Fibroblast of mammary gland (primary cell): ENCODE measurements at regions not wholly inside any gene's neighbourhood (a gene's known extent, or its start where the extent isn't known, plus 50 kb on each side); places are given as distances from the start of the nearest gene placed in this dataset.
"Not testable (repeated sequence)": the region's sequence is repeated elsewhere in the genome, so short reads cannot be mapped to it uniquely, and the experiment has no call there.

ENCODE experiments used
- DNase-seq: peaks from one replicate; pipeline ENCODE4 v3.0.0-alpha.2; 2010; ENCODE audit warnings: low read depth
- H3K4me3 ChIP-seq: 2 replicates; pipeline ENCODE4 v1.5.1; 2011; ENCODE audit warnings: low read depth, mild to moderate bottlenecking, low read length, moderate library complexity; ENCODE audit not compliant: control insufficient read depth
- TF ChIP-seq, protein P1 (sequence below): conservative IDR thresholded peaks from 2 replicates; pipeline ENCODE4 v1.5.1; 2011; ENCODE audit warnings: low read depth, low read length, inconsistent platforms; ENCODE audit not compliant: control insufficient read depth, insufficient read depth

DNA sequence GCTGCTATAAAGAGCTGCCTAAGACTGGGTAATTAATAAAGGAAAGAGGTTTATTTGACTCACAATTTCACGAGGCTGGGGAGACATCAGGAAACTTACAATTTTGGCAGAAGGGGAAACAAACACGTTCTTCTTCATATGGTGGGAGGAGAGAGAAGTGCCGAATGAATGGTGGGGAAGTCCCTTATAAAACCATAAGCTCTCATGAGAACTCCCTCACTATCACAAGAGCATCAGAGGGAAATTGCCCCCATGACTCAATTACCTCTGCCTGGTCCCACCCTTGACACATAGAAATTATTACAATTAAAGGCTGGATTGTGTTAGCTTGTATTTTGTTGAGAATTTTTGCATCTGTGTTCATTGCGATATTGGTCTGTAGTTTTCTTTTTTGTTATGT is 460.5 kb upstream of the RAB6C start:
- TF ChIP-seq, protein P1, sequence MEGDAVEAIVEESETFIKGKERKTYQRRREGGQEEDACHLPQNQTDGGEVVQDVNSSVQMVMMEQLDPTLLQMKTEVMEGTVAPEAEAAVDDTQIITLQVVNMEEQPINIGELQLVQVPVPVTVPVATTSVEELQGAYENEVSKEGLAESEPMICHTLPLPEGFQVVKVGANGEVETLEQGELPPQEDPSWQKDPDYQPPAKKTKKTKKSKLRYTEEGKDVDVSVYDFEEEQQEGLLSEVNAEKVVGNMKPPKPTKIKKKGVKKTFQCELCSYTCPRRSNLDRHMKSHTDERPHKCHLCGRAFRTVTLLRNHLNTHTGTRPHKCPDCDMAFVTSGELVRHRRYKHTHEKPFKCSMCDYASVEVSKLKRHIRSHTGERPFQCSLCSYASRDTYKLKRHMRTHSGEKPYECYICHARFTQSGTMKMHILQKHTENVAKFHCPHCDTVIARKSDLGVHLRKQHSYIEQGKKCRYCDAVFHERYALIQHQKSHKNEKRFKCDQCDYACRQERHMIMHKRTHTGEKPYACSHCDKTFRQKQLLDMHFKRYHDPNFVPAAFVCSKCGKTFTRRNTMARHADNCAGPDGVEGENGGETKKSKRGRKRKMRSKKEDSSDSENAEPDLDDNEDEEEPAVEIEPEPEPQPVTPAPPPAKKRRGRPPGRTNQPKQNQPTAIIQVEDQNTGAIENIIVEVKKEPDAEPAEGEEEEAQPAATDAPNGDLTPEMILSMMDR, result no peak
- no peak for DNase-seq
- no peak overlapping the region for H3K4me3 ChIP-seq

DNA sequence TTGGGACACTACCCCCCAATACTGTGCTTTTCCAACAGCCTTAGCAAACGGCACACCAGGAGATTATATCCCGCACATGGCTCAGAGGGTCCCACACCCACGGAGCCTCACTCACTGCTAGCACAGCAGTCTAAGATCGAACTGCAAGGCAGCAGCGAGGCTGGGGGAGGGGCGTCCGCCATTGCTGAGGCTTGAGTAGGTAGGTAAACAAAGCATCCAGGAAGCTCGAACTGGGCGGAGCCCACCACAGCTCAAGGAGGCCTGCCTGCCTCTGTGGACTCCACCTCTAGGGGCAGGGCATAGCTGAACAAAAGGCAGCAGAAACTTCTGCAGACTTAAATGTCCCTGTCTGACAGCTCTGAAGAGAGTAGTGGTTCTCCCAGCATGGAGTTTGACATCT is 447.3 kb upstream of the RAB6C start:
- H3K4me3 ChIP-seq, DNase-seq: not testable (repeated sequence)

DNA sequence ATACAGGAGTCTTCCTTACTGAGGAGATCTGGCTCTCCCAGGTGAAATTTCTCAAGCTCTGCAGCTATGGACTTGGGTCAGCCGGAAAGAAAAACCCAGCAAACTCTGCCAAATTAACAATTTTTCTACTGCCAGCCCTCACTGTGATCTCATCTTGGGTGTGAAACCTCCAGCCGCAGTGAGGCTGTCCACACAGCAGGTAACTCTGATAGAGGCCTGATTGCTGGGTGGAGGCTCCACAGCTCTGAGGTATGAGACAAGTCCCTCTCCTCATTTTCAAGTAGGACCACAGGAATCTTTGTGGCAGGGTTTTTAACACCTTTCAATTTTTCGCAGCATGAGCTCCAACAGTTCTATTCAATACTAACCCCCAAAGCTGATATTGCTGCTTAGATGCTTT is 430.6 kb upstream of the RAB6C start:
- TF ChIP-seq, protein P1, result no peak
- DNase-seq, result no peak
- H3K4me3 ChIP-seq, result no peak overlapping the region

DNA sequence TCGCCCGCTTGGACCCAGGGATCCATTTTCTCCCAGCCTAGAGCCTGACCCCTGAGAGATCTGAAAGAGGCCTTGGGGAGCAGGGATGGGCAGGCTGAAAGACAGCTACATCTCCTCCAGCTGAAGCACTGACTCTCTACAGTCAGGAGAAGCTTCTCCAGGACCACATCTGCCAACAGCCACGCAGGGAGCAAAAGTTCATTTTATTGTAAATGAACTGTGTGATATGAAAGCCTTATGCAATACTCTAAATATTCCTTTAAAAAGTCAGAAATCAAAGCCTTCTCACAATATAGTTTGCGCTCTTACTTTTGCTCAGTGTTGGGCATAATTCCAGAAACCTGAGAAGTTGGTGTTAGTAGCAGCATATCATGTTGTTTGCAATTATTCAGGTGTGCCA is 428.9 kb upstream of the RAB6C start:
- DNase-seq, result no peak
- H3K4me3 ChIP-seq, result no peak overlapping the region
- TF ChIP-seq, protein P1, result no peak

DNA sequence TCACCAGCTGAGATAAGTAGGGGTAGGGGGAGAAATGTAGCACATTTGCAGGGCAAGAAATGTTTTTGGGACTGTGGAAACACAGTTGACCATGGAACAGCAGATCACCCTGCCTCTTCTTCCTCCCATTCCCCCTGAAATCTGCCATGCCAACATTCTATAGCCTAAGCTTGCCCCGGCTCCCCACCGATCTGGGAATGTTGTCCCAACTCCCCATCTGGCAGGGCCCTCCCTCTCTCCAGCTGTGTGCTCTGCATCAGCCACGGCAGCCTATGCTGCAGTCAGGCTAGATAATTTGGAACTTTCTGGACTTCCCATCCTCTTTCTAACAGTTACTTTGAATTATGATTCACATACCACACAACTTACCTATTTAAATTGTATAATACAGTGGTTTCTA is 425.1 kb upstream of the RAB6C start:
- TF ChIP-seq, protein P1, result no peak
- no peak for DNase-seq
- H3K4me3 ChIP-seq, result no peak overlapping the region

DNA sequence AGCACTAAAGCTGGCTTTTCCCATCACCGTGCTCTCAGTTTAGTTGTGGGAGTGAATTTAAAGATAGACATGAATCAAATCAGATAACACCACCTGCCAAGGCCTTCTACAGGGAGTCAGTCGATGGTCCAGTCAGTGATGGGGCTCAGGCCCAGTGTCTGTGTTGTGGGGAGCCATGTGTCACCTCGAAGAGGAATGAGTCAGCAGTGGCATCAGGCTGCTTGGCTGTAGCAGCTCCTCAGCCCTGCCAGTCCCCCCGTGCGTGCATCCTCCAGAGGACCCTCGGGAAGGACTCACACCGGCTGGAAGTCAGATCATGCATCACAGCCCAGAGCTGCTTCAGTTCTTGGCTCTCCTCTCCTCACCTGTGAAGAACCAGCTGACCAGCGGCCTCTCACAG is 420.4 kb upstream of the RAB6C start:
- no peak for DNase-seq
- H3K4me3 ChIP-seq, result no peak overlapping the region
- TF ChIP-seq, protein P1, result no peak

DNA sequence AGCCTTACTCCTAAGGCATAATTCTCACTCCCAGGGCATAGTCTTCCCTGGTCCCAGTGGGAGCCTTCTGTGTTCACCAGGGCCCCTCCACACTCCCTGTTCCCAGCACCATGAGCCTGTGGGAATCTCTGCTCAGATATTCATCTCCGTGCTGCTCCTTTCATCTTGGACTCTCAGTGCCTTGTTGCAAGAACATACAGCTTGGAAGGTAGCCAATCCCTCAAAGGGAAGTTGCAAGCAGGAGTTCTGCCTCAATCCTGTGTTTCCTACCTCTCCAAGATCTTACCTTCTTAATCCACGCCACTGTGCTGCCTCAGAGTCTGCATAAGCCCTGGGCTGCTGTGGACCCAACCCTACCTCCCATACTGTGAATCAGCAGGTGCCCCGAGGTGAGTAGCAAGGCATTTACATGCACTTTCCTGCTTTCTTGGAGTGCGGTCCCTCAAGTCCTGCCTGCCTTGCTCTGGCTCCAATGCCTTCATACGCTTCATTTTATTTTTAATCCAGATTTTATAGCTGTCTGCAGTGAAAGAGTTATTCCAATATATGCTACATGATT is 413.8 kb upstream of the RAB6C start:
- H3K4me3 ChIP-seq, result no peak overlapping the region
- no peak for DNase-seq
- TF ChIP-seq, protein P1, result no peak

DNA sequence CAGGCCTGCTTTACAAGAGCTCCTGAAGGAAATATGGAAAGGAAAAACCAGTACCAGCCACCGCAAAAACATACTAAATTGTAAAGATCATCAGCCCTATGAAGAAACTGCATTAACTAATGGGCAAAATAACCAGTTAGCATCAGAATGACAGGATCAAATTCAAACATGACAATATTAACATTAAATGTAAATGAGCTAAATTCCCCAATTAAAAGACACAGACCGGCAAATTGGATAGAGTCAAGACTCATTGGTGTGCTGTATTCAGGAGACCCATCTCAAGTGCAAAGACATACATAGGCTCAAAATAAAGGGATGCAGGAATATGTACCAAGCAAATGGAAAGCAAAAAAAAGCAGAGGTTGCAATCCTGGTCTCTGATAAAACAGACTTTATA is 408.7 kb upstream of the RAB6C start:
- H3K4me3 ChIP-seq, DNase-seq: not testable (repeated sequence)
